ENCODE measurements at regions not wholly inside any gene's neighbourhood (a gene's known extent, or its start where the extent isn't known, plus 50 kb on each side); places are given as distances from the start of the nearest gene placed in this dataset.

GRCh38 chr2:19839438-19839837 lies 62.3 kb downstream of the TTC32 start:
- Mint-ChIP-seq H3K27ac (no peak overlapping the region), H3K4me3 (no peak overlapping the region), H3K36me3 (ENCODE audit: low read depth) (no peaks in the 10 kb centered on the region), H3K9me3 (no peaks in the 10 kb centered on the region), H3K4me1 (peaks cover 5% of the 10 kb centered on the region), H3K27me3 (ENCODE audit: insufficient read depth) (peaks cover 36% of the 10 kb centered on the region)
- no peak overlapping the region for H3K9ac ChIP-seq (ENCODE audit: extremely low read depth, low read length, poor library complexity, severe bottlenecking)
- no peaks in the 10 kb centered on the region for H3K36me3 ChIP-seq (ENCODE audit: control insufficient read depth, insufficient read depth, low read length)
- no peak for DNase-seq
- no peak overlapping the region for H3K27ac ChIP-seq (ENCODE audit: low read depth, low read length)
- no peak overlapping the region for H3K4me3 ChIP-seq (ENCODE audit: low read length)
- peaks cover 18% of the 10 kb centered on the region for H3K27me3 ChIP-seq (ENCODE audit: control insufficient read depth, insufficient read depth, low read length, poor library complexity, severe bottlenecking)
- peaks cover 3% of the 10 kb centered on the region for H3K4me1 ChIP-seq (ENCODE audit: control insufficient read depth, insufficient read depth, low read length)
- H3K9me3 ChIP-seq (ENCODE audit: control insufficient read depth, low read length), result no peaks in the 10 kb centered on the region
- 57 to 79% methylated on average over 3 to 8 of the region's 8 CpGs for WGBS, 2 experiments (ENCODE audit: insufficient coverage in 1 of 2, insufficient read length in 1 of 2)
- no peak for TF ChIP-seq CTCF (conservative IDR thresholded peaks at IDR 0.05)

GRCh38 chr2:19838616-19839015 lies 63.2 kb downstream of the TTC32 start:
- no peaks in the 10 kb centered on the region for H3K9me3 Mint-ChIP-seq
- no peak overlapping the region for H3K9ac ChIP-seq (ENCODE audit: extremely low read depth, low read length, poor library complexity, severe bottlenecking)
- H3K36me3 Mint-ChIP-seq (ENCODE audit: low read depth), result no peaks in the 10 kb centered on the region
- peaks cover 36% of the 10 kb centered on the region for H3K27me3 Mint-ChIP-seq (ENCODE audit: insufficient read depth)
- H3K36me3 ChIP-seq (ENCODE audit: control insufficient read depth, insufficient read depth, low read length), result no peaks in the 10 kb centered on the region
- no peak overlapping the region for H3K4me3 ChIP-seq (ENCODE audit: low read length)
- H3K4me1 ChIP-seq (ENCODE audit: control insufficient read depth, insufficient read depth, low read length), result peaks cover 3% of the 10 kb centered on the region
- no peaks in the 10 kb centered on the region for H3K9me3 ChIP-seq (ENCODE audit: control insufficient read depth, low read length)
- peaks cover 18% of the 10 kb centered on the region for H3K27me3 ChIP-seq (ENCODE audit: control insufficient read depth, insufficient read depth, low read length, poor library complexity, severe bottlenecking)
- no peak overlapping the region for H3K27ac Mint-ChIP-seq
- H3K4me3 Mint-ChIP-seq, result no peak overlapping the region
- H3K4me1 Mint-ChIP-seq, result peaks cover 5% of the 10 kb centered on the region
- no peak overlapping the region for H3K27ac ChIP-seq (ENCODE audit: low read depth, low read length)
- whole genome bisulfite sequencing, 2 experiments (ENCODE audit: insufficient coverage in 1 of 2, insufficient read length in 1 of 2), result 86 to 100% methylated on average over 1 of the region's 1 CpG
- TF ChIP-seq CTCF (conservative IDR thresholded peaks at IDR 0.05), result no peak
- no peak for DNase-seq

GRCh38 chr2:19837235-19837766 lies 64.5 kb downstream of the TTC32 start:
- Mint-ChIP-seq H3K9me3 (no peaks in the 10 kb centered on the region), H3K4me3 (no peak overlapping the region), H3K27ac (no peak overlapping the region), H3K4me1 (peaks cover 5% of the 10 kb centered on the region), H3K36me3 (ENCODE audit: low read depth) (no peaks in the 10 kb centered on the region), H3K27me3 (ENCODE audit: insufficient read depth) (peaks cover 36% of the 10 kb centered on the region)
- no peak for TF ChIP-seq CTCF (conservative IDR thresholded peaks at IDR 0.05)
- H3K36me3 ChIP-seq (ENCODE audit: control insufficient read depth, insufficient read depth, low read length), result no peaks in the 10 kb centered on the region
- no peak overlapping the region for H3K4me3 ChIP-seq (ENCODE audit: low read length)
- no peak overlapping the region for H3K27ac ChIP-seq (ENCODE audit: low read depth, low read length)
- H3K27me3 ChIP-seq (ENCODE audit: control insufficient read depth, insufficient read depth, low read length, poor library complexity, severe bottlenecking), result peaks cover 18% of the 10 kb centered on the region
- H3K9ac ChIP-seq (ENCODE audit: extremely low read depth, low read length, poor library complexity, severe bottlenecking), result no peak overlapping the region
- DNase-seq, result no peak
- H3K4me1 ChIP-seq (ENCODE audit: control insufficient read depth, insufficient read depth, low read length), result peaks cover 3% of the 10 kb centered on the region
- no peaks in the 10 kb centered on the region for H3K9me3 ChIP-seq (ENCODE audit: control insufficient read depth, low read length)
- whole genome bisulfite sequencing, 2 experiments (ENCODE audit: insufficient coverage in 1 of 2, insufficient read length in 1 of 2), result 86 to 87% methylated on average over 4 of the region's 4 CpGs
